IMR-90 (cell line): ENCODE measurements at regions not wholly inside any gene's neighbourhood (a gene's known extent, or its start where the extent isn't known, plus 50 kb on each side); places are given as distances from the start of the nearest gene placed in this dataset.
"Not testable (repeated sequence)": the region's sequence is repeated elsewhere in the genome, so short reads cannot be mapped to it uniquely, and the experiment has no call there.

Source experiments
- ATAC-seq: fragments of 200-7000 bp; cut with Tn5 transposase; 2 replicates; pipeline ENCODE4 v1.9.1; 2020; ENCODE audit warnings: low read depth, mild to moderate bottlenecking, moderate library complexity
- BruUV-seq: library from RNA; stranded (reverse); fragments of 400-500 nt; replicated peaks from 2 replicates; lab custom pipeline; 2021; lab: Mats Ljungman, UMichigan
- CTCF ChIA-PET: fragments of 300-600 bp; formaldehyde crosslinking; extraction: SDS; loops from one replicate; lab custom pipeline; 2021; ENCODE audit warnings: antibody characterized with exemption; lab: Yijun Ruan, JAX
- POLR2A ChIA-PET: fragments of 300-600 bp; sonication (Branson Sonifier 250); formaldehyde crosslinking; loops from one replicate; lab custom pipeline; 2022; ENCODE audit warnings: antibody characterized with exemption; ENCODE audit not compliant: unreplicated experiment; lab: Charles Lee
- DNase-seq: peaks from one replicate; pipeline ENCODE4 v3.0.0; 2013
- H2AFZ ChIP-seq: replicated peaks from 2 replicates; pipeline ENCODE3; 2013; ENCODE audit warnings: low read length, mild to moderate bottlenecking; ENCODE audit not compliant: poor library complexity
- H2AK5ac ChIP-seq: 2 replicates; pipeline ENCODE4 v1.6.1; 2013; ENCODE audit warnings: low read depth, low read length, inconsistent platforms
- H2AK9ac ChIP-seq: replicated peaks from 2 replicates; pipeline ENCODE3; 2013; ENCODE audit warnings: mild to moderate bottlenecking, low read depth, low read length, moderate library complexity; ENCODE audit not compliant: poor library complexity
- H2BK120ac ChIP-seq: 2 replicates; pipeline ENCODE4 v1.6.1; 2013; ENCODE audit warnings: low read depth, low read length, inconsistent platforms
- H2BK15ac ChIP-seq: 3 replicates; pipeline ENCODE4 v1.6.1; 2013; ENCODE audit warnings: low read depth, low read length, inconsistent platforms
- H2BK20ac ChIP-seq: 2 replicates; pipeline ENCODE4 v1.6.1; 2013; ENCODE audit warnings: low read depth, mild to moderate bottlenecking, inconsistent platforms, low read length, moderate library complexity
- H2BK5ac ChIP-seq: 2 replicates; pipeline ENCODE4 v1.6.1; 2013; ENCODE audit warnings: mild to moderate bottlenecking, low read depth, low read length, inconsistent platforms; ENCODE audit not compliant: poor library complexity, severe bottlenecking
- H3K14ac ChIP-seq: replicated peaks from 2 replicates; pipeline ENCODE4 v1.6.1; 2013; ENCODE audit warnings: low read depth, low read length, inconsistent platforms
- H3K18ac ChIP-seq: 2 replicates; pipeline ENCODE4 v1.6.1; 2013; ENCODE audit warnings: low read depth, low read length, control low read depth
- H3K23ac ChIP-seq: 2 replicates; pipeline ENCODE4 v1.6.1; 2013; ENCODE audit warnings: low read depth, low read length, inconsistent platforms
- H3K27ac ChIP-seq: 2 replicates; pipeline ENCODE4 v1.5.1; 2013; ENCODE audit warnings: mild to moderate bottlenecking, control low read depth, low read length; ENCODE audit not compliant: insufficient read depth
- H3K27me3 ChIP-seq: 2 replicates; pipeline ENCODE4 v1.6.1; 2013; ENCODE audit warnings: low read length; ENCODE audit not compliant: control insufficient read depth, insufficient read depth
- H3K36me3 ChIP-seq: 2 replicates; pipeline ENCODE4 v1.6.1; 2013; ENCODE audit warnings: low read length, mixed read lengths; ENCODE audit not compliant: control insufficient read depth, insufficient read depth
- H3K4ac ChIP-seq: 2 replicates; pipeline ENCODE4 v1.6.1; 2013; ENCODE audit warnings: low read depth, low read length, inconsistent platforms
- H3K4me1 ChIP-seq: 2 replicates; pipeline ENCODE4 v1.6.1; 2013; ENCODE audit warnings: low read length, mixed read lengths; ENCODE audit not compliant: control insufficient read depth, insufficient read depth
- H3K4me2 ChIP-seq: 2 replicates; pipeline ENCODE4 v1.6.1; 2013; ENCODE audit warnings: low read depth, mild to moderate bottlenecking, control low read depth, low read length, moderate library complexity
- H3K4me3 ChIP-seq: 2 replicates; pipeline ENCODE4 v1.5.1; 2013; ENCODE audit warnings: low read depth, mild to moderate bottlenecking, control low read depth, low read length, moderate library complexity; ENCODE audit not compliant: insufficient read depth
- H3K56ac ChIP-seq: 2 replicates; pipeline ENCODE4 v1.6.1; 2013; ENCODE audit warnings: low read length, inconsistent platforms; ENCODE audit not compliant: insufficient read depth; ENCODE audit errors: extremely low read depth
- H3K79me1 ChIP-seq, 2 experiments: 2 replicates each; pipeline ENCODE4 v1.6.1; 2013; ENCODE audit warnings: low read length in 2 of 2, inconsistent platforms in 1 of 2, low read depth in 1 of 2
- H3K9ac ChIP-seq: 2 replicates; pipeline ENCODE4 v1.6.1; 2013; ENCODE audit warnings: low read depth, low read length, control low read depth
- H3K9me1 ChIP-seq: 2 replicates; pipeline ENCODE4 v1.6.1; 2013; ENCODE audit warnings: low read length, inconsistent platforms; ENCODE audit not compliant: insufficient read depth
- H3K9me3 ChIP-seq: 2 replicates; pipeline ENCODE4 v1.6.1; 2013; ENCODE audit warnings: low read length; ENCODE audit not compliant: control insufficient read depth, insufficient read depth
- H4K20me1 ChIP-seq: 2 replicates; pipeline ENCODE4 v1.6.1; 2013; ENCODE audit warnings: low read length, inconsistent platforms; ENCODE audit not compliant: insufficient read depth
- H4K5ac ChIP-seq: 2 replicates; pipeline ENCODE4 v1.6.1; 2013; ENCODE audit warnings: mild to moderate bottlenecking, low read depth, low read length, control low read depth
- H4K8ac ChIP-seq, 2 experiments: 2 replicates each; pipeline ENCODE4 v1.6.1; 2013; ENCODE audit warnings: low read depth in 2 of 2, low read length in 2 of 2, control low read depth in 1 of 2, inconsistent platforms in 1 of 2
- H4K91ac ChIP-seq: 2 replicates; pipeline ENCODE4 v1.6.1; 2013; ENCODE audit warnings: low read depth, low read length, inconsistent platforms; ENCODE audit not compliant: insufficient read depth
- WGBS, 2 experiments: methylation state at CpG; one replicate each; pipeline versions ENCODE4 v1.1.5 to v1.1.7; 2013; ENCODE audit warnings: missing lambda C conversion rate in 2 of 2; ENCODE audit not compliant: insufficient read length in 1 of 2; ENCODE audit errors: extremely low coverage in 2 of 2; 5-methylcytosine and 5-hydroxymethylcytosine counted together
- dilution Hi-C: fragments of 300-500 bp; cut with HindIII; formaldehyde crosslinking; loops from one replicate; pipeline ENCODE4 v1.14.3; 2018; ENCODE audit warnings: low sequenced_read_pairs; ENCODE audit not compliant: unreplicated experiment
- in situ Hi-C: fragments of 300-500 bp; cut with MboI; formaldehyde crosslinking; loops from 3 replicates; pipeline ENCODE4 v1.14.3; 2019; ENCODE audit warnings: low sequenced_read_pairs, inconsistent platforms, mixed read lengths
- intact Hi-C: fragments of 100-400 bp; cut with micrococcal nuclease; formaldehyde crosslinking; loops from 2 replicates; pipeline ENCODE4 v1.10.0; 2022

- H3K27me3 ChIP-seq, H2BK5ac ChIP-seq, H3K56ac ChIP-seq, H3K9me1 ChIP-seq, H3K4ac ChIP-seq, DNase-seq, H3K4me3 ChIP-seq, CTCF ChIA-PET, H3K4me2 ChIP-seq, H3K18ac ChIP-seq, H2BK120ac ChIP-seq, H3K4me1 ChIP-seq, H4K8ac ChIP-seq, H3K79me1 ChIP-seq, H4K5ac ChIP-seq, H2AK5ac ChIP-seq, H3K9ac ChIP-seq, H2AFZ ChIP-seq, H2BK15ac ChIP-seq, H3K27ac ChIP-seq, dilution Hi-C loops, H4K20me1 ChIP-seq, H4K91ac ChIP-seq, BruUV-seq, H3K36me3 ChIP-seq, H3K9me3 ChIP-seq, H3K14ac ChIP-seq, POLR2A ChIA-PET, H2AK9ac ChIP-seq, ATAC-seq, H2BK20ac ChIP-seq, H3K23ac ChIP-seq: not testable (repeated sequence)
- 58% methylated on average over 11 of the region's 26 CpGs; no CpG with 5 or more reads in 1 of the 2 experiments for WGBS, 2 experiments
- intact Hi-C loops = loop anchor here (5.0 kb wide), 1 partner anchor 78 kb away; no protein-coding TSS in a partner anchor
- in situ Hi-C loops = loop anchor here (5.0 kb wide), 1 partner anchor 73 kb away; no protein-coding TSS in a partner anchor
These were observed 231.1 kb downstream of the LIPI start for GRCh38 chr21:13979608-13980007.

GRCh38 chr21:13974582-13974981, 236.2 kb downstream of the LIPI start:
- H3K4me2 ChIP-seq, dilution Hi-C loops, H3K18ac ChIP-seq, H3K4ac ChIP-seq, H3K23ac ChIP-seq, BruUV-seq, POLR2A ChIA-PET, DNase-seq, H2BK15ac ChIP-seq, H3K9me1 ChIP-seq, H3K9ac ChIP-seq, H2BK120ac ChIP-seq, H3K27me3 ChIP-seq, ATAC-seq, H4K91ac ChIP-seq, H4K8ac ChIP-seq, H2AFZ ChIP-seq, H2BK5ac ChIP-seq, H3K14ac ChIP-seq, H3K56ac ChIP-seq, H2AK9ac ChIP-seq, H4K5ac ChIP-seq, in situ Hi-C loops, H3K4me1 ChIP-seq, H3K36me3 ChIP-seq, intact Hi-C loops, H3K27ac ChIP-seq, H3K9me3 ChIP-seq, H3K4me3 ChIP-seq, H3K79me1 ChIP-seq, H2BK20ac ChIP-seq, H4K20me1 ChIP-seq, H2AK5ac ChIP-seq, CTCF ChIA-PET: not testable (repeated sequence)
